ENCODE measurements at regions not wholly inside any gene's neighbourhood (a gene's known extent, or its start where the extent isn't known, plus 50 kb on each side); places are given as distances from the start of the nearest gene placed in this dataset.

DNA sequence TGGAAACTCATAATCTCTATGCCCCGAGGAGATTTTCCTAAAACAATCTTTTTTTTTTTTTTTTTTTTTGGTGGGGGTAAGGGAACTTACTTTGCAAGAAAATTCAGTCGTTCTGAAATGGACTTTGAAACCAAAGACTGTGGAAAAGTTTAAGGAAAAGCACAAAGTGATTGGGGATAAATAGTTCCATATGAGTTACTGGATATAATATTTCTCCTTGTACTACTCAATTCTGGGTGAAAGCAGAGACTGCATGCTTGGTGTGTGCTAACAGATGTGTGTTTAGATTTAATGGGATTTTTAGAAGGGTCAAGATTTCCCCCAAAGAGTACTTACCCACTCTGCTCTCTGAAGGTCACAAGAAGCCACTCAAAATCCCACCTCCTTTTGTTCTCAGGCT, 204.9 kb upstream of the USP24 start:
- ATAC-seq (no peak), DNase-seq (no peak)
- no peak overlapping the region for H2AFZ ChIP-seq (ENCODE audit: low read length)
- ChIA-PET CTCF (no interaction called here), POLR2A (ENCODE audit: unreplicated experiment) (no interaction called here)
- H3F3A ChIP-seq (ENCODE audit: low read length, unreplicated experiment): no peaks in the 10 kb centered on the region
- no peak overlapping the region for H3K9ac ChIP-seq (ENCODE audit: low read length)
- BruUV-seq (replicated peaks): no TSS peak
- no peaks in the 10 kb centered on the region for H3K9me2 ChIP-seq (replicated peaks; ENCODE audit: low read length)
- no peaks in the 10 kb centered on the region for H3K27me3 ChIP-seq (ENCODE audit: low read length)
- H4K20me1 ChIP-seq (ENCODE audit: low read length): no peaks in the 10 kb centered on the region
- TF ChIP-seq, protein P1, sequence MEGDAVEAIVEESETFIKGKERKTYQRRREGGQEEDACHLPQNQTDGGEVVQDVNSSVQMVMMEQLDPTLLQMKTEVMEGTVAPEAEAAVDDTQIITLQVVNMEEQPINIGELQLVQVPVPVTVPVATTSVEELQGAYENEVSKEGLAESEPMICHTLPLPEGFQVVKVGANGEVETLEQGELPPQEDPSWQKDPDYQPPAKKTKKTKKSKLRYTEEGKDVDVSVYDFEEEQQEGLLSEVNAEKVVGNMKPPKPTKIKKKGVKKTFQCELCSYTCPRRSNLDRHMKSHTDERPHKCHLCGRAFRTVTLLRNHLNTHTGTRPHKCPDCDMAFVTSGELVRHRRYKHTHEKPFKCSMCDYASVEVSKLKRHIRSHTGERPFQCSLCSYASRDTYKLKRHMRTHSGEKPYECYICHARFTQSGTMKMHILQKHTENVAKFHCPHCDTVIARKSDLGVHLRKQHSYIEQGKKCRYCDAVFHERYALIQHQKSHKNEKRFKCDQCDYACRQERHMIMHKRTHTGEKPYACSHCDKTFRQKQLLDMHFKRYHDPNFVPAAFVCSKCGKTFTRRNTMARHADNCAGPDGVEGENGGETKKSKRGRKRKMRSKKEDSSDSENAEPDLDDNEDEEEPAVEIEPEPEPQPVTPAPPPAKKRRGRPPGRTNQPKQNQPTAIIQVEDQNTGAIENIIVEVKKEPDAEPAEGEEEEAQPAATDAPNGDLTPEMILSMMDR (conservative IDR thresholded peaks at IDR 0.05; ENCODE audit: low read depth, low read length): no peak
- TF ChIP-seq EZH2 (IDR thresholded peaks at IDR 0.05; ENCODE audit: low read length, unreplicated experiment): no peak
- no peak for TF ChIP-seq EZH2phosphoT487 (IDR thresholded peaks at IDR 0.05; ENCODE audit: borderline replicate concordance, low read length)
- no peak overlapping the region for H3K27ac ChIP-seq (ENCODE audit: low read length)
- no peak overlapping the region for H3K4me2 ChIP-seq (ENCODE audit: low read length)
- peaks cover 12% of the 10 kb centered on the region for H3K4me1 ChIP-seq (ENCODE audit: insufficient read depth, low read length)
- H3K79me2 ChIP-seq (ENCODE audit: low read length): no peaks in the 10 kb centered on the region
- H3K4me3 ChIP-seq (ENCODE audit: low read length): no peak overlapping the region
- no peaks in the 10 kb centered on the region for H3K36me3 ChIP-seq (ENCODE audit: low read depth, low read length)
- H3K9me3 ChIP-seq (ENCODE audit: low read length): no peaks in the 10 kb centered on the region
- intact Hi-C loops (cut with micrococcal nuclease): loop anchor here (10.0 kb wide), 1 partner anchor 955 kb away; no protein-coding TSS in a partner anchor

DNA sequence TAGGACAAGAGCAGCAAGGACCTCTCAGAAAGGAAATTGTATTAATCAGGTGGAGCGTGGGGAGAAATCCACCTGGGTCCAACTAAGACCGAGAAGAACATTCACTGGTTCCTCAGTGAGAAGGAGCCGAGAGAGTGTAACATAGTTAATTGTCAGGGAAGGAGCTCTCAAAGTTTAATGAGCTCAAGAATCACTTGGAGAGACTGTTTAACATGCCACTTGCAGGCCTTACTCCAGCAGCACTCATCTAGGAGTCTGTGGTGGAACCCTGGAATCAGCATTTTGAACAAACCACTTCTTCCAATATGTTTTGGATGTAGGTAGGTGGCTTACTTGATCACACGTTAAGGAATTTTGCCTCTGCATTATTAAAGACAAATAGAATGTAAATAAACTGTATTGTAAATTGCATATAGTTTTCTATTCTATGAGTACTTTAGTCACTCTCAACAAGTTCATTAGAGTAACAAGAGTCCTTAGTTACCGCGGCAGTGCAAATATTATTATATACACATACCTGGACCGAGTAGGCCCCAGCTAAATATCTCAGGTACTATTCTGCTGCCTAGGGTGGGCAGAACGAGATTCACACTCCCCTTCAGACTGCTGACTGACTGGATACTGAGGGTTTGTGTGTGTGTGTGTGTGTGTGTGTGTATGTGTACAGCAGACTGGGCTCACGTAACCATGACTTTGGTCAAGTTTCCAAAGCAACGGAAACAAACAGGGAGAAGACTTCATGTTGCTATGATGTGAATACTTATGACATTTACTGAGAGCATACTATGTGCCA, 203.2 kb upstream of the USP24 start:
- ChIA-PET CTCF (no interaction called here), POLR2A (ENCODE audit: unreplicated experiment) (no interaction called here)
- Histone ChIP-seq H3K79me2 (ENCODE audit: low read length) (no peaks in the 10 kb centered on the region), H3K4me3 (ENCODE audit: low read length) (no peak overlapping the region), H3K4me2 (ENCODE audit: low read length) (no peak overlapping the region), H3K9ac (ENCODE audit: low read length) (no peak overlapping the region), H3K36me3 (ENCODE audit: low read depth, low read length) (no peaks in the 10 kb centered on the region), H2AFZ (ENCODE audit: low read length) (no peak overlapping the region), H3K9me2 (replicated peaks; ENCODE audit: low read length) (no peaks in the 10 kb centered on the region), H4K20me1 (ENCODE audit: low read length) (no peaks in the 10 kb centered on the region), H3F3A (ENCODE audit: low read length, unreplicated experiment) (no peaks in the 10 kb centered on the region), H3K27ac (ENCODE audit: low read length) (no peak overlapping the region), H3K27me3 (ENCODE audit: low read length) (no peaks in the 10 kb centered on the region), H3K9me3 (ENCODE audit: low read length) (no peaks in the 10 kb centered on the region), H3K4me1 (ENCODE audit: insufficient read depth, low read length) (peaks cover 12% of the 10 kb centered on the region)
- DNase-seq (no peak), ATAC-seq (no peak)
- intact Hi-C loops (cut with micrococcal nuclease): no loop called here
- no TSS peak for BruUV-seq (replicated peaks)
- TF ChIP-seq EZH2phosphoT487 (IDR thresholded peaks at IDR 0.05; ENCODE audit: borderline replicate concordance, low read length) (no peak), EZH2 (IDR thresholded peaks at IDR 0.05; ENCODE audit: low read length, unreplicated experiment) (no peak)
- TF ChIP-seq, protein P1 (conservative IDR thresholded peaks at IDR 0.05; ENCODE audit: low read depth, low read length): no peak

DNA sequence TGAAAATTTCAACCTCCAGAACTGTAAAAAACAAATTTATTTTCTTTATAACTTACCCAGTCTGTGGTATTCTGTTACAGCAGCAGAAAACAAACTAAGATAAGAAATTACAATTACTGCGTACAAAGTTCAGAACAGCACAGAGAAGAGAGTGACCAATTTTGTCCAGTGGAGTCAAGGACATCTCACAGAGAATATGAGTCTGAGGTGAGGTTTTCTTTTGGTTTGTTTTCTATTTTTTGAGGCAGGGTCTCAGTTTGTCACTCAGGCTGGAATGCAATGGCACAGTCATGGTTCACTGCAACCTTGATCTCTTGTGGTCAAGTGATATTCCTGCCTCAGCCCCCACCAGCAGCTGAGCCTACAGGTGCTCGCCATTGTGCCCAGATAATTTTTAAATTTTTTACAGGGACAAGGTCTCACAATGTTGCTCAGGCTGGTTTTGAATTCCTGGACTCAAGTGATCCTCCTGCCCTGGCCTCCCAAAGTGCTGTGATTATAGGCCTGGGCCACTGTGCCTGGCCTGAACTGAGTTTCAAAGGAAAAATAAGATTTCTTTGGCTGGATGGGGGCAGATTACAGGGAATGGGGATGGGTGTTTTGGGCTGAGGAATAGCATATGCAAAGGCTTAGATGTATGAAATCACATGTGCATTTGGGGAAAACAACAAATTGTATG, 201.1 kb upstream of the USP24 start:
- H3K4me3 ChIP-seq (ENCODE audit: low read length): no peak overlapping the region
- no peaks in the 10 kb centered on the region for H3K79me2 ChIP-seq (ENCODE audit: low read length)
- ATAC-seq: no peak
- H3K4me2 ChIP-seq (ENCODE audit: low read length): no peak overlapping the region
- no peaks in the 10 kb centered on the region for H3F3A ChIP-seq (ENCODE audit: low read length, unreplicated experiment)
- no peak overlapping the region for H2AFZ ChIP-seq (ENCODE audit: low read length)
- POLR2A ChIA-PET (ENCODE audit: unreplicated experiment): no interaction called here
- H3K9me3 ChIP-seq (ENCODE audit: low read length): no peaks in the 10 kb centered on the region
- DNase-seq: no peak
- H3K27me3 ChIP-seq (ENCODE audit: low read length): no peaks in the 10 kb centered on the region
- H3K27ac ChIP-seq (ENCODE audit: low read length): no peak overlapping the region
- no TSS peak for BruUV-seq (replicated peaks)
- no peak overlapping the region for H3K9ac ChIP-seq (ENCODE audit: low read length)
- H4K20me1 ChIP-seq (ENCODE audit: low read length): no peaks in the 10 kb centered on the region
- H3K4me1 ChIP-seq (ENCODE audit: insufficient read depth, low read length): peaks cover 8% of the 10 kb centered on the region
- CTCF ChIA-PET: no interaction called here
- intact Hi-C loops (cut with micrococcal nuclease): no loop called here
- H3K36me3 ChIP-seq (ENCODE audit: low read depth, low read length): no peaks in the 10 kb centered on the region
- TF ChIP-seq, protein P1 (conservative IDR thresholded peaks at IDR 0.05; ENCODE audit: low read depth, low read length): no peak
- TF ChIP-seq EZH2phosphoT487 (IDR thresholded peaks at IDR 0.05; ENCODE audit: borderline replicate concordance, low read length) (no peak), EZH2 (IDR thresholded peaks at IDR 0.05; ENCODE audit: low read length, unreplicated experiment) (no peak)
- H3K9me2 ChIP-seq (replicated peaks; ENCODE audit: low read length): no peaks in the 10 kb centered on the region
